NAMALWA (cell line): ENCODE measurements at regions not wholly inside any gene's neighbourhood (a gene's known extent, or its start where the extent isn't known, plus 50 kb on each side); places are given as distances from the start of the nearest gene placed in this dataset.

Source experiments
- DNase-seq: peaks from one replicate; pipeline ENCODE4 v3.0.0-alpha.2; 2015; ENCODE audit warnings: low spot score

DNA sequence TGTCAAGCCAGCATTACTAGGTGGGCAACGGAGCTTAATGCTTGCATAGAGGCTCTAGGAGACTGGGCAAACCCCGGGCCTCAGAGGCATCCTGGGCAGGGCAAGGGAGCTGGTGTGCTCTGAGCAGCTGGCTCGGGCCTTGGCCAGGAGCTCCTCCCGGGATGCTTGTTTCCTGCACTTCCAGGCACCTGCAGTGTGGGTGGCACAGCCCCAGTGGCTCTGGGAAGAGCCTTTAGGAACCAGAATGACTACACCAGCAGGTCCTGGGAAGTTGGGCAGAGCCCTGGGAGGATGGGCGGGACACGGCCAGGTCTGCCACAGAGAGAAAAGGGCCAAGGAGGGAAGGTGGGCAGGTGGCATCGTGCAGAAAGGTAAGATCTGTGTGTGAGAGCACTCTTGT is 80.4 kb upstream of the CD93 start:
- DNase-seq: no peak

GRCh38 chr20:23165964-23166363 is 79.8 kb upstream of the CD93 start:
- no peak for DNase-seq

- DNase-seq: no peak
Observed at GRCh38 chr20:23165307-23165750, 79.2 kb upstream of the CD93 start.

DNA sequence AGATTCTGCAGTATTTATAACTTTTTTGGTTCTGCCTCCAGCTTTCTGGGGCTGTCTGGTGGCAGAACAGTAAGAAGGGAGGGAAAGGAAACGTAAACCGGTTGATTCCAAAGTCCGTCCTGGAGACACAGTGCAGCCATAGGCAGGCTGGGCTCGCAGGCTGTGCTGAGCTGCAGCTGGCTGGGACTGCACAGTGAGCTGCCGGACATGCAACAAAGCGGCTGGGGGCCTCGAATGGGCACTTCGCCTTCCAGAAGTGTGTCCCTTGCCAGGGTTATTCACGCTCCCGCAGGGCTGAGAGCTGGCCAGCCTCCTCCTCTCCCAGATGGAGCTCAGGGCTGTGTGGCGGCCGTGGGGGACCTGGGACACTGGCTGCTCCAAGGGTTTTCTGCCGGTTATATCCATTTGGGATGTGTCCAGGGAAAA is 78.1 kb upstream of the CD93 start:
- DNase-seq: no peak

GRCh38 chr20:23163562-23163961 is 77.4 kb upstream of the CD93 start:
- DNase-seq: no peak

DNA sequence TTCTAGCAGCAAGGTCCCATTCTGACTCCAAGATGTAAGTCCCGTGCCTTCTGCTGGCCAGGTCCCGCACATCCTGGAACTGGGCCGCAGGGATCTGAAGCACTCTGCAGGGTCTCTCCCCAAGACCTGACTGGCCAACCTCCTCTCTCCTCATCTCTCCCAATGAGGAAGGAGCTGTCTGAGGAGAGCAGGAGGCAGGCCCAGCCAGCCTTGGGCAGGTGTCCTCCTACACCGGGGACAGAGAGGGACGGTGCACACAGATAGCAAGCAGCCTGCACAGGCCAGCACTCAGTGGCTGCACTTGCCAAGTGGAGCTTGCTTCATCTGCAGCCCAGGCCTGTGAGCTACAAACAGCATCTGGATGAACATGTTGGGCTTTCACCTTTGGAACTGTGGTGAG is 76.8 kb upstream of the CD93 start:
- no peak for DNase-seq

GRCh38 chr20:23161968-23162696 is 76.0 kb upstream of the CD93 start:
- peak; percentile 91 for DNase-seq

- DNase-seq: no peak
Observed at GRCh38 chr20:23161244-23161891, 75.2 kb upstream of the CD93 start.

DNA sequence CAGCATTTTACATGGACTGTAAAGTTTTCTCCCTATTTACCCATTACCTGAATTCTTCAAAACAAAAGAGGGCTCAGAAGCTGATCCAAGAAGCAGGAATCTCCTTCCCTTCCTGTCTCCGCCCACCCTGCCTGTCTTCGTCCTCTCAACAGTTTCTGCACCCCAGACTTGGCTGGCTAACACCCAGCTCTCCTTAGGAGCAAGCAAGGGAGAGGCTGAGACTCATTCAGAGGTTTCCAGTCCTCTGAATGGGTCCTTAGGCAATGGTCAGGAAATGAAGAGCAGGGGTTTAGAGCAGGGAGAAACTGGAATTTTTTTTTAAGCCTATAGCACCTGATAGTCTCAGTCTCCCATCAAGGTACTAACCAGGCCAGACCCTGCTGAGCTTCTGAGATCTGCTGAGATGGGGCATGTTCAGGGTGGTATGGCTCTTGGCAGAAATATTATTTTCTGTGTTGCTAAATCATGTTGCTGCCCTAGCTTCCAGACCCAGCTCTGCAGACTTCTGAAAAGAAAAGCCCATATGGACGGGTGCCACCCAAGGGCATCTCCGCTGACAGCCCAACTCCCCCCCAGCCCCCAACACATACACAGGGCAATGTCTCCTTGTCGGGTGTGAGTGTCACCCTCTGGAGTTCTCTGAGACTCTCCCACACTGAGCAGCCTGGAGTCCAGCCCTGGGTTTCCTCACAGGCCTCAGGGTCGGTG is 74.6 kb upstream of the CD93 start:
- DNase-seq: no peak

- no peak for DNase-seq
Observed at GRCh38 chr20:23159947-23160318, 73.8 kb upstream of the CD93 start.

- no peak for DNase-seq
Observed at GRCh38 chr20:23159256-23159946, 73.3 kb upstream of the CD93 start.

DNA sequence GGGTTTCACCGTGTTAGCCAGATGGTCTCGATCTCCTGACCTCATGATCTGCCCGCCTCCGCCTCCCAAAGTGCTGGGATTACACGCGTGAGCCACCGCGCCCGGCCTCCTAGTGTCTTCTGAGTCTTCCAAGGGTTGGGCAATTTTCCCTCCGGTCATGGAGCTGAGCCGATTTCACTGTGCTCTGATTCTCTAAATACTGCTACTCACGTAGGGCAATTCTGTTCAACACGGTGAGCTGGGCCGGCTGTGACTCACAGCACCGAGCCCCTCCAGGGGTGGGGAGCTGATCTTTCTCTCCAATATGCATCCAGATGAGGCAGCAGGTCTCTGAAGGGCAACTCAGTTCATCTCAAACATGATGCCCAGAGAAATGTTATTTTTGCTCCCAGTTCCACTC is 71.6 kb upstream of the CD93 start:
- DNase-seq: no peak

- no peak for DNase-seq
Observed at GRCh38 chr20:23156842-23157423, 70.8 kb upstream of the CD93 start.

DNA sequence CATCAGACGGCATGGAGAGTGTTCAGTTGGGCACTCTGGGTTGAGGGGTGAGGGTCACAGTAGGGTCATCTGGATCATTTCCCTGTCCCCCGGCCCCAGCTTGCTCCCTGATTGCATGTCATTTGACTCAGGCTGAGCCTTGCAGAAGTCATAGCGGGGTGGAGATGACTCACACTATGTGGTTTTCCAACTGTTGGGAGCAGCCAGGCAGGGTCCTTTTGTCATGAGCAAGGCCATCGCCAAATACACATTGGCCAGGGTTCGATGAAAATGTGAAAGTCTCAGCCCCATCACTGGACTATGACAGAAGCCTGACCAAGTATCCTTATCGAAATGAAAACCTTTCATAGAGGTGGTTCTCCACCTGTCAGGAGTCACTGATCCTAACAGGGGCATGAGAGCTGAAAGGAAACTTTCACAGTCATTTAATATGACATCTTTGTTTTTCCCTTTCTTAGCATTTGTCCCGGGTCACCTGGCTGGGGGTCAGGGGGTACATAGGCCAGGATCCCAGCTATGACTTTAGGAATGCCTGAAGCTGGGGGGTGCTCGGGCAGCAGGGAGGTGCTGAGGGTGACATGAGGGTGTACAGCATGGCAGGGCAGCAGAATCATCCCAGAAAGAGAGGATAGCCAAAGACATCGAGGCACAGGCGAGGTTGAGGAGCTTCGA is 70.2 kb upstream of the CD93 start:
- DNase-seq: no peak

DNA sequence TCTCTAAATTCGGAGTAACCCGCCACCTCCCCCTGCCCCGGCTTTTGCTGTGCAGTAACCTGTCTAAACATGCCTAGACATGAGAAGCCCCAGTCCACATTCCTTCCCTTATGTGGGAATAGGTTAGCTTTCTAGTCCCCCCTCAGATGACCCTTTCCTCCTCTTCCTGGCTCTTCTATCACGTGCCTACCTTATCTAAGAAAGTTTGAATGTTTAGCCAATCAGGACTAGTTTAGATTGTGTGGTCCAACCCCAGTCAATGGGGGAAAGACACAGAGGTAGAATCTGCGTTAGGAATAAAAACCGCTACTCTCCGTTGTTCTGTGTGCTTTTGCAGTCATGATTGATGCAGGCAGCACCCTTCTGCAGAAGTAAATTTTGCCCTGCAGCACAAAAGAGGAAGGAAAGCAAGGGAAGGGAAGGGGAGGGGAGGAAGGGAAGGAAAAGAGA is 69.0 kb upstream of the CD93 start:
- DNase-seq: no peak

DNA sequence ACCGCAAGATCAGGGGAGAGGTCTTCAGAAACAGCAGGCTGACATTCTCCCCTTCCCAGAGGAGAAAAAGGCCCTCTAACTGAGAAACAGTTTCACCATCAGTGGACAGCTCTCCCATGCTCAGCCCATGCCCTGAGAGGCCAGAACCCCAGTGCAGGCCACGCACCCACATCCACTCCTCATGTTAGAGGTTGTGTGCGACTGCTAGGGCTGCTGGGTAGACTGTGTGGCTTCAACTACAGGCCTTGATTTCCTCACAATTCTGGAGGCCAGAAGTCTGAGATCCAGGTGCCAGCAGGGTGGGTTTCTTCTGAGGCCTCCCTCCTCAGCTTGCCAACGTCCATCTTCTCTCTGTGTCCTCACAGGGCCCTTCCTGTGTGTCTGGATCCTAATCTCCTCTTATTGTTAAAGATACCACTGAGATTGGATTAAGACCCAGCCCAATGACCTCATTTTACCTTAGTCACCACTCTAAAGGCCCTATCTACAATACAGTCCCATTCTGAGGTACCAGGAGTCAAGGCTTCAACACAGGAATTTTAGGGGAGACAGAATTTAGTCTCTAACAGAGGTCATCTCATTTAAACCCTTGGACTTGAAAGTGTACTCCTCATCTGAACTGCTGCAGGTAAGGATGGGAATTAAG is 67.7 kb upstream of the CD93 start:
- DNase-seq: no peak

DNA sequence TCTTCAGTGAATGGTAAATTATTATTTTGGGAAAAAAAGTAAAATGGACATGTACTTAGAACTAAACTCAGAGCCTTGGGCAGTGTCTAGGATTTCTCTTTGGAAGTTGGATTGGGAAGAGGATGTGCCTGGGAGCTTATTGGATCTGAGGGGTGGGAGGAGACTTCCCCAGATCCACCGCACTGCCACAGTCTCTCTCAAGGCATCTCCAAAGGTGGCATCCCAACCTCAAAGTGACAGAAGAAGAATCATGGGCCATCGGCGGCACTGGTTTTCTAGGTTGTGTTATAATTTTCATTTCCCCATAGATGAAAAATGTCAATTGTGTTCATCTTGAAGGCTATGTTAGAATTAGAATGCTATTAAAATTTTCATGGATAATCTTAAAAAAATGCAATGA is 66.8 kb upstream of the CD93 start:
- DNase-seq: no peak

- DNase-seq: no peak
Observed at GRCh38 chr20:23152308-23152892, 66.3 kb upstream of the CD93 start.

DNA sequence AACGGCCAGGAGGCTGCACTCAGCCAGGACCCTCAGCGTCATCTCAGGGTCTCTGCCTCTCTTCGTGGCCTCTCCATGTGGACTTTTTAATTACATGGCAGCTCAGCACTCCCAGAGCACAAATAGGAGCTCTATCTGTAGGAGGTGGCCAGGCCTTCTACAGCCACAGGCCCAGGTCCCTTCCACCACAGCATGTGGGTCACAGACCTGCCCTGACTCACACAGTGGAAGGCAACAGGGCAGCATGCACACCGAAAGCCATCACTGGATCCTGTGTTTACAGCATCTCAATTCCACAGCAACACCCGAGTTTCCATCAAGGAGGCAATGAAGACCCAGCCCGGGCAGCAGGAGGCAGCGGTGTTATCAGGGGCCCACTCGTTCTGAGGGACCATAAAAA is 65.8 kb upstream of the CD93 start:
- no peak for DNase-seq

- DNase-seq: no peak
Observed at GRCh38 chr20:23151008-23151703, 65.0 kb upstream of the CD93 start.
